HUES48 (cell line): ENCODE measurements at regions not wholly inside any gene's neighbourhood (a gene's known extent, or its start where the extent isn't known, plus 50 kb on each side); places are given as distances from the start of the nearest gene placed in this dataset.

Source experiments
- H3K27ac ChIP-seq: one replicate; pipeline ENCODE4 v1.7.0; 2013; ENCODE audit warnings: low read depth, low read length, inconsistent platforms
- H3K27me3 ChIP-seq: 2 replicates; pipeline ENCODE4 v1.6.1; 2013; ENCODE audit warnings: mild to moderate bottlenecking, low read length; ENCODE audit not compliant: control insufficient read depth, insufficient read depth
- H3K36me3 ChIP-seq: 2 replicates; pipeline ENCODE4 v1.6.1; 2013; ENCODE audit warnings: low read length; ENCODE audit not compliant: control insufficient read depth, insufficient read depth
- H3K4me1 ChIP-seq: 2 replicates; pipeline ENCODE4 v1.6.1; 2013; ENCODE audit warnings: mild to moderate bottlenecking, low read length; ENCODE audit not compliant: control insufficient read depth, insufficient read depth
- H3K4me3 ChIP-seq: 2 replicates; pipeline ENCODE4 v1.5.1; 2013; ENCODE audit warnings: mild to moderate bottlenecking, low read depth, low read length
- H3K9ac ChIP-seq: 2 replicates; pipeline ENCODE4 v1.6.1; 2013; ENCODE audit warnings: mild to moderate bottlenecking, low read depth, low read length, moderate library complexity
- H3K9me3 ChIP-seq: 2 replicates; pipeline ENCODE4 v1.6.1; 2013; ENCODE audit warnings: low read length; ENCODE audit not compliant: control insufficient read depth, insufficient read depth

- Histone ChIP-seq H3K27ac (peak overlapping the region; percentile 54), H3K36me3 (no peaks in the 10 kb centered on the region), H3K9me3 (no peaks in the 10 kb centered on the region), H3K4me1 (peaks cover 15% of the 10 kb centered on the region), H3K4me3 (no peak overlapping the region; the same call in 1 of the 2 replicates), H3K9ac (no peak overlapping the region), H3K27me3 (no peaks in the 10 kb centered on the region)
Measured at GRCh38 chr5:152995214-152995725, 495.2 kb upstream of the GRIA1 start.

DNA sequence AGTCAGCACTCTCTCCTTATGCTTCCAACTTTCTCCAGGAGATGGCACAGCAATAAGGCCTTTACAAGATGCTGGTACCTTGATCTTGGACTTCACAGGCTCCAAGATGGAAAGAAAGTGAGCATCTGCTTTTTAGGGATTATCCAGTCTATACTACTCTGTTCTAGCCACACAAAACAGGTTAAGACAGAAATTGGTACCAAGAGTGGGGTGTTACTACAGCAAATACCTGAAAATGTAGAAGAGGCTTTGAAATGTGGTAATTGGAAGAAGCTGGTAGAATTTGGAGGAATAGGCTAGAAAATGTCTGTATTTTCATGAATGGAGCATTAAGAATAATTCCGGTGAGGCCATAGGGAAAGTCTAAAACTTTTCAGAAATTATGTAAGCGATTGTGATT lies 484.8 kb upstream of the GRIA1 start:
- no peak overlapping the region for H3K9ac ChIP-seq
- H3K4me3 ChIP-seq, result no peak overlapping the region
- H3K27me3 ChIP-seq, result no peaks in the 10 kb centered on the region
- H3K4me1 ChIP-seq, result no peaks in the 10 kb centered on the region
- peaks cover 14% of the 10 kb centered on the region for H3K9me3 ChIP-seq
- no peak overlapping the region for H3K27ac ChIP-seq
- H3K36me3 ChIP-seq, result no peaks in the 10 kb centered on the region

DNA sequence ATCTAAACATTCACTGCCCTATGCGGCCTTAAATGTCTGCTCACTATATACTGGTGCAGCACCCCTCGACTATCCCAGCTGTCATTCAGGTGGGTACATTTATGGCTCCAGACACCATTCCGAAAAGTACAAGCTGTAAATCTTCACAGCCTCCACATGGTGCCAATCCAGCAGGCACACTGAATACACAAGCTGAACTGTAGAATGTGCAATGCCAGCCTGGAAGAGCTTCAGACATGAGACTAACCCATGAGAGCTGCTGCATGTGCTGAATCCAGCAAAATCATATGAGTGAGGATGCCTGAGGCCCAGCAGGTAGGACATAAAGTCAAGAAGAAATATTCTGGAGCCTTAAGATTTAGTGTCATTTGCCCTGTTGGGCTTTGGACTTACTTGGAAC lies 483.8 kb upstream of the GRIA1 start:
- no peaks in the 10 kb centered on the region for H3K4me1 ChIP-seq
- no peaks in the 10 kb centered on the region for H3K27me3 ChIP-seq
- no peaks in the 10 kb centered on the region for H3K36me3 ChIP-seq
- no peak overlapping the region for H3K27ac ChIP-seq
- no peak overlapping the region for H3K4me3 ChIP-seq
- H3K9me3 ChIP-seq, result peaks cover 14% of the 10 kb centered on the region
- no peak overlapping the region for H3K9ac ChIP-seq

DNA sequence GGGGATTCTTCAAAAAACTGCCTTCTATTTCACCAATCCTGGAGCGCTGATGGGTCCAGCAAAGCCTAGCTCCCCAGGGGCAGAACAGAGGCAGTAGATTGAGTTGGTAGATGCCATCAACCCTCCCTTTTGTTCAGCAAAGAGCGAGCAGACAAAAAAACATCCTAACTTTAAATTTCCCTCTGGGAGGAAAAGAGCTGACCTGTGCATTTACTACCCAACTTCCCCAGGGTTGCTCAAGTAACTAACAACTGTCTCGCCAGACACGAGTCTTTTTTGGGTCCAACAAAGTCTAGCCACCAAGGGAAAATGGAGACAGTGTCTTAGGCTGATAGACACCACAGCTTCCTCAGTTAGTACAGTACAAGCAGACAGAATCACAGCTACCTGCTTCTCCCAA lies 476.3 kb upstream of the GRIA1 start:
- no peaks in the 10 kb centered on the region for H3K27me3 ChIP-seq
- no peak overlapping the region for H3K4me3 ChIP-seq
- H3K9ac ChIP-seq, result no peak overlapping the region
- H3K4me1 ChIP-seq, result no peaks in the 10 kb centered on the region
- no peaks in the 10 kb centered on the region for H3K36me3 ChIP-seq
- H3K27ac ChIP-seq, result no peak overlapping the region
- H3K9me3 ChIP-seq, result 0 out of 2 replicates have a peak, but pooled peaks cover 6% of the 10 kb centered on the region

- no peak overlapping the region for H3K4me3 ChIP-seq
- H3K4me1 ChIP-seq, result no peaks in the 10 kb centered on the region
- H3K36me3 ChIP-seq, result no peaks in the 10 kb centered on the region
- H3K27me3 ChIP-seq, result no peaks in the 10 kb centered on the region
- no peak overlapping the region for H3K27ac ChIP-seq
- no peak overlapping the region for H3K9ac ChIP-seq
- 0 out of 2 replicates have a peak, but pooled peaks cover 6% of the 10 kb centered on the region for H3K9me3 ChIP-seq
Measured at GRCh38 chr5:153018121-153018520, 472.3 kb upstream of the GRIA1 start.

GRCh38 chr5:153030755-153031725 lies 459.4 kb upstream of the GRIA1 start:
- 0 out of 2 replicates have a peak, but pooled peaks cover 3% of the 10 kb centered on the region for H3K9me3 ChIP-seq
- peak overlapping the region; percentile 6; the same call in 1 of the 2 replicates for H3K4me3 ChIP-seq
- peak overlapping the region; percentile 82 for H3K27ac ChIP-seq
- H3K9ac ChIP-seq, result no peak overlapping the region
- H3K36me3 ChIP-seq, result no peaks in the 10 kb centered on the region
- peaks cover 5% of the 10 kb centered on the region; the same call in 1 of the 2 replicates for H3K4me1 ChIP-seq
- no peaks in the 10 kb centered on the region for H3K27me3 ChIP-seq

- no peaks in the 10 kb centered on the region for H3K27me3 ChIP-seq
- no peak overlapping the region for H3K4me3 ChIP-seq
- no peaks in the 10 kb centered on the region for H3K4me1 ChIP-seq
- no peak overlapping the region for H3K27ac ChIP-seq
- no peaks in the 10 kb centered on the region for H3K36me3 ChIP-seq
- no peaks in the 10 kb centered on the region for H3K9me3 ChIP-seq
- H3K9ac ChIP-seq, result no peak overlapping the region
Measured at GRCh38 chr5:153039501-153039900, 451.0 kb upstream of the GRIA1 start.

GRCh38 chr5:153043886-153044285 lies 446.6 kb upstream of the GRIA1 start:
- Histone ChIP-seq H3K9me3 (no peaks in the 10 kb centered on the region), H3K4me3 (no peak overlapping the region), H3K27ac (no peak overlapping the region), H3K4me1 (no peaks in the 10 kb centered on the region), H3K36me3 (no peaks in the 10 kb centered on the region), H3K27me3 (no peaks in the 10 kb centered on the region), H3K9ac (no peak overlapping the region)

GRCh38 chr5:153050496-153051179 lies 439.8 kb upstream of the GRIA1 start:
- no peak overlapping the region for H3K9ac ChIP-seq
- no peaks in the 10 kb centered on the region for H3K9me3 ChIP-seq
- no peaks in the 10 kb centered on the region for H3K27me3 ChIP-seq
- no peak overlapping the region for H3K27ac ChIP-seq
- no peak overlapping the region for H3K4me3 ChIP-seq
- no peaks in the 10 kb centered on the region for H3K4me1 ChIP-seq
- H3K36me3 ChIP-seq, result no peaks in the 10 kb centered on the region

DNA sequence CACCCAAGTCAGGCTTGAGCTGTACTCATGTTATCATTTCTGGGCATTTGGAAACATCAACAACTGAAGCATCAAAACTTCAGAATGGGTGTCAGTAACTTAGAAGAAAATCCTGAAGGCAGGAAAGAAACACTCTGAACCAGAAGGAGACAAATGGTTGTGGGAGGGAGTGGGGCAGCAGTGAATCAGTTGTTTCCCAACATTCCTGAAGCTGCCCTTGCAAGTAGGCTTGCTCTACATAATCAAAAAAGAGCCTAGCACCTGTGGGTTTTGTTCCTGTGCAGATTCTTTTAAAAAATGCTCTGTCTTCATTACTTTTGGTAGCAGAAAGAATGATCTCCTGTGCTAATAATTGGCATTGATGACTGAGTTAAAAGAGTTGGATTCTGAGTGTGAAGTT lies 424.2 kb upstream of the GRIA1 start:
- Histone ChIP-seq H3K36me3 (no peaks in the 10 kb centered on the region), H3K27me3 (no peaks in the 10 kb centered on the region), H3K4me3 (no peak overlapping the region), H3K27ac (no peak overlapping the region), H3K9ac (no peak overlapping the region), H3K4me1 (no peaks in the 10 kb centered on the region), H3K9me3 (no peaks in the 10 kb centered on the region)

DNA sequence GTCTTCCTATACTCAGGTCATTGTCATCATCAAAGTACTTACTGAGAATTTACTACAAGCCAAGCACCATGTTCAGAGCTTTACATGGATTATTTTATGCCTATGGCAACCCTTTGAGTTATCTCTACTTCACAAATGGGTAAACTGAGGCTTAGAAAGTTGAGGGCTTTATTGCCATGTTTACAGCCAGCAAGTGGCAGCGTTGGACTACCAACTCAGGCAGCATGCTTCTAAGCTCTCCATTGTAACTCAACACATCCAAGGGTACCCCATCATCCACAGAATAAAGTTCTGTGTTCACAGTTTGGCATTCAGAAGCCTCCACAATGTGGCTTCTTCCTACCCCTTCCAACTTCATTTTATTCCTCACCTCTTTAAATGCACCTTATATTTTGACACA lies 422.6 kb upstream of the GRIA1 start:
- H3K4me1 ChIP-seq, result no peaks in the 10 kb centered on the region
- no peaks in the 10 kb centered on the region for H3K9me3 ChIP-seq
- no peak overlapping the region for H3K27ac ChIP-seq
- H3K27me3 ChIP-seq, result no peaks in the 10 kb centered on the region
- no peaks in the 10 kb centered on the region for H3K36me3 ChIP-seq
- H3K9ac ChIP-seq, result no peak overlapping the region
- no peak overlapping the region for H3K4me3 ChIP-seq
